Testis (tissue), 2 donors: ENCODE measurements at regions not wholly inside any gene's neighbourhood (a gene's known extent, or its start where the extent isn't known, plus 50 kb on each side); places are given as distances from the start of the nearest gene placed in this dataset.
A peak's percentile ranks its signal among the peaks of the same experiment; 100 is the strongest.
"Not testable (repeated sequence)": the region's sequence is repeated elsewhere in the genome, so short reads cannot be mapped to it uniquely, and the experiment has no call there.

Experiments used
- DNase-seq: peaks from one replicate; pipeline ENCODE4 v3.0.0-alpha.2; 2019
- H3K27ac ChIP-seq, 2 donors: fragments of 200-600 bp; sonication (generic); one replicate each; pipeline ENCODE4 v1.5.1; 2019
- H3K27me3 ChIP-seq: fragments of 200-600 bp; sonication (generic); one replicate; pipeline ENCODE4 v1.5.1; 2019
- H3K36me3 ChIP-seq: fragments of 200-600 bp; sonication (generic); one replicate; pipeline ENCODE4 v1.5.1; 2017; ENCODE audit warnings: low read depth; ENCODE audit errors: missing control alignments
- H3K4me1 ChIP-seq: fragments of 200-600 bp; sonication (generic); one replicate; pipeline ENCODE4 v1.5.1; 2019
- H3K4me3 ChIP-seq, 2 donors: fragments of 200-600 bp; sonication (generic); one replicate each; pipeline ENCODE4 v1.5.1; 2017 to 2019
- H3K9me3 ChIP-seq: fragments of 200-600 bp; sonication (generic); one replicate; pipeline ENCODE4 v1.5.1; 2017
- POLR2A ChIP-seq: fragments of 450-650 bp; IDR thresholded peaks from one replicate; pipeline ENCODE4 v1.6.1; 2017; ENCODE audit warnings: antibody characterized with exemption, mild to moderate bottlenecking, moderate library complexity
- WGBS, 2 donors: methylation state at CpG; one replicate each; pipeline ENCODE4 v1.1.5; 2018; 5-methylcytosine and 5-hydroxymethylcytosine counted together
- intact Hi-C: fragments of 100-400 bp; cut with DNase I; formaldehyde crosslinking; loops from one replicate; pipeline ENCODE4 v1.15.1; 2023; ENCODE audit warnings: low total_unique reads
- TF ChIP-seq, protein P1 (sequence below), 3 experiments: fragments of 450-650 bp in 2 of 3; fragments of 200-600 bp in 1 of 3; sonication (generic) in 1 of 3; IDR thresholded peaks; one replicate each; pipeline ENCODE4 v1.5.1; 2016 to 2019; ENCODE audit warnings: antibody characterized with exemption in 3 of 3, mild to moderate bottlenecking in 2 of 3, moderate library complexity in 1 of 3

- no peaks in the 10 kb centered on the region for H3K27me3 ChIP-seq
- intact Hi-C loops, result no loop called here
- 63 to 84% methylated on average over 3 of the region's 3 CpGs for WGBS, 2 donors
- H3K27ac ChIP-seq, result no peak overlapping the region
- no peak for TF ChIP-seq POLR2A
- TF ChIP-seq, protein P1, sequence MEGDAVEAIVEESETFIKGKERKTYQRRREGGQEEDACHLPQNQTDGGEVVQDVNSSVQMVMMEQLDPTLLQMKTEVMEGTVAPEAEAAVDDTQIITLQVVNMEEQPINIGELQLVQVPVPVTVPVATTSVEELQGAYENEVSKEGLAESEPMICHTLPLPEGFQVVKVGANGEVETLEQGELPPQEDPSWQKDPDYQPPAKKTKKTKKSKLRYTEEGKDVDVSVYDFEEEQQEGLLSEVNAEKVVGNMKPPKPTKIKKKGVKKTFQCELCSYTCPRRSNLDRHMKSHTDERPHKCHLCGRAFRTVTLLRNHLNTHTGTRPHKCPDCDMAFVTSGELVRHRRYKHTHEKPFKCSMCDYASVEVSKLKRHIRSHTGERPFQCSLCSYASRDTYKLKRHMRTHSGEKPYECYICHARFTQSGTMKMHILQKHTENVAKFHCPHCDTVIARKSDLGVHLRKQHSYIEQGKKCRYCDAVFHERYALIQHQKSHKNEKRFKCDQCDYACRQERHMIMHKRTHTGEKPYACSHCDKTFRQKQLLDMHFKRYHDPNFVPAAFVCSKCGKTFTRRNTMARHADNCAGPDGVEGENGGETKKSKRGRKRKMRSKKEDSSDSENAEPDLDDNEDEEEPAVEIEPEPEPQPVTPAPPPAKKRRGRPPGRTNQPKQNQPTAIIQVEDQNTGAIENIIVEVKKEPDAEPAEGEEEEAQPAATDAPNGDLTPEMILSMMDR (IDR thresholded peaks at IDR 0.05), result no peak
- H3K9me3 ChIP-seq, result no peaks in the 10 kb centered on the region
- no peak overlapping the region for H3K4me3 ChIP-seq
- no peaks in the 10 kb centered on the region for H3K4me1 ChIP-seq
- no peak for DNase-seq
- H3K36me3 ChIP-seq, result no peaks in the 10 kb centered on the region
Measured at GRCh38 chr4:123528501-123529277, 132.1 kb downstream of the SPRY1 start.

DNA sequence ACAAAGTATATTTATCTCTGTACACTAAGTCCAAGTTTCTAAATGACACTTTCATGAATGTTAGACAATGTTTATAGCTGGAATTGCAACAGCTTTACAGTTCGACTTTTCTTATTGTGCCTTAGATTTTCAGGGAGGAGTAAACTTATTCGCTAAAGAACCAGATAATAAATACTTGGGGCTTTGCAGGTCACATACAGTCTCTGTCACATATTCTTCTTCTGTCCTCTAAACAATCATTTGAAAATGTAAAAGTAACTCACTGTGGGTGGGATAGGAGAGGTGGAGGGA, 132.6 kb downstream of the SPRY1 start:
- intact Hi-C loops, result no loop called here
- Histone ChIP-seq H3K36me3 (no peaks in the 10 kb centered on the region), H3K27ac (no peak overlapping the region), H3K4me3 (no peak overlapping the region), H3K27me3 (no peaks in the 10 kb centered on the region), H3K4me1 (no peaks in the 10 kb centered on the region), H3K9me3 (no peaks in the 10 kb centered on the region)
- WGBS, 2 donors, result 63 to 78% methylated on average over 2 of the region's 2 CpGs
- no peak for DNase-seq
- no peak for TF ChIP-seq POLR2A
- TF ChIP-seq, protein P1 (IDR thresholded peaks at IDR 0.05), result no peak

DNA sequence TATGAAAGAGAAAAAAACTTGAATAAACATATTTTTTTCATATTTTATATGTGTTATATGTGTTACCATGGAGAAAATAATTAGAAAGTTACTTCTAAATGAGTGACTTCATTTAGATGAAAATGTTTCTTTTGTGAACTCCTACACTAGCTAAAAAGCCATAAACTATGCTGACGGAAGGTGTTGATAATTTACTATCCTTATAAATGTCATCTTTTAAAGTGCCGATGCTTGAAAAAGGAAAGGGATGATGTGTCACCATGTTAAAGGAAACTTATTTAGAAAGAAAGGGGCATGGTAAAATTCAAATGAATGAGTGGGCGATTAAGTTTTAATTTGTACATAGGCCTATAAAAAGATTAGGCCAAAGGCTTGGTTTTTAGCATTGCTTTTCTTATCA, 133.8 kb downstream of the SPRY1 start:
- intact Hi-C loops, result no loop called here
- no peaks in the 10 kb centered on the region for H3K36me3 ChIP-seq
- no peaks in the 10 kb centered on the region for H3K9me3 ChIP-seq
- no peaks in the 10 kb centered on the region for H3K4me1 ChIP-seq
- no peak overlapping the region for H3K27ac ChIP-seq
- no peak for DNase-seq
- TF ChIP-seq, protein P1 (IDR thresholded peaks at IDR 0.05), result no peak
- TF ChIP-seq POLR2A, result no peak
- no peak overlapping the region for H3K4me3 ChIP-seq
- 87 to 90% methylated on average over 3 of the region's 3 CpGs for WGBS, 2 donors
- no peaks in the 10 kb centered on the region for H3K27me3 ChIP-seq

DNA sequence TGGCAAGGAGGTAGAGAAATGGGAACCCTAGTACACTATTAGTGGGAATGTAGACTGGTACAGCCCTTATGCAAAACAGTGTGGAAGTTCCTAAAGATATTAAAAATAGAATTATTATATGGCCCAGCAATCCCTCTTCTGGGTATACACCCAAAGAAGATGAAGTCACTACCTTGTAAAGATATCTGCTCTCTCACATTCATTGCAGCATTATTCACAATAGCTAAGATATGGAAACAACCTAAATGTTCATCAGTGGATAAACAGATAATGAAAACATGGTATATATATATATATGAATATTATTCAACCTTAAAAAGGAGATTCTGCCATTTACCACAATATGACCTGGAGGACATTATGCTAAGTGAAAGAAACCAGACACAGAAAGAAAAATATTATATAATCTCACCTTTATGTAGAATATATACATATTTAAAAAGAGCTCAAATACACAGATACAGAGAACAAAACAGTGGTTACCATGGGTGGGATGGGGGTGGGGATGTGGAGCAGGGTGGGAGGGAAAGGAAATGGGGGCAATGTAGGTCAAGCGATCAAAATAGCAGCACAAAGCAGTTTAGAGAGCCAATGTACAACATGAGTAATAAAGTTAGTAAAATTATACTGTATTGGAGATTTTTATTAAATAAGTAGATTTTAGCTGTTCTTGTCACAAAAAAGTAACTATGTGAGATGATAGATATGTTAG, 138.6 kb downstream of the SPRY1 start:
- no peaks in the 10 kb centered on the region for H3K4me1 ChIP-seq
- TF ChIP-seq, protein P1 (IDR thresholded peaks at IDR 0.05), result no peak
- TF ChIP-seq POLR2A, result no peak
- H3K27ac ChIP-seq, result no peak overlapping the region
- H3K27me3 ChIP-seq, result no peaks in the 10 kb centered on the region
- H3K9me3 ChIP-seq, result no peaks in the 10 kb centered on the region
- WGBS, 2 donors, result 79 to 86% methylated on average over 1 of the region's 1 CpG
- intact Hi-C loops, result no loop called here
- DNase-seq, result no peak
- no peaks in the 10 kb centered on the region for H3K36me3 ChIP-seq
- no peak overlapping the region for H3K4me3 ChIP-seq

DNA sequence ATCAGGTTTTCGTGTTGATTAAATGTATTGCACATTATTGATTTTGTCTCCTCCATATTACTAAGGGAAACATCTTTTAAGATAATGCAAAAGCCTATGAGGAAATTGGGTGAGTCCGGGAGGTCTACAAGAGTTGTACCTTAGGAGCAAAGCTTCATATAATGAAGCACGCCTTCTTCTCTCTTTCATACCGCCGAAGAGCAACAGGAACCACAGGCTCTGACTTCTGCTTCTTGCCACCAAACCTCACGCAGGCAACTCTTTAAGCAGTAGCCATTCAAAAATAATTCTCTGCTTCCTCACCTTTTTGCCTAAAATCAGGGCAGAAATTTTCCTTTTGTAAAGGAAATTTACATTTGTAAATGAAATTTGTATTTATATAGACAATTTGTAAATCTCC, 139.6 kb downstream of the SPRY1 start:
- no peak for TF ChIP-seq POLR2A
- Histone ChIP-seq H3K36me3 (no peaks in the 10 kb centered on the region), H3K4me3 (no peak overlapping the region), H3K9me3 (no peaks in the 10 kb centered on the region), H3K27me3 (no peaks in the 10 kb centered on the region), H3K27ac (no peak overlapping the region), H3K4me1 (no peaks in the 10 kb centered on the region)
- intact Hi-C loops, result no loop called here
- no peak for DNase-seq
- 78 to 87% methylated on average over 6 of the region's 6 CpGs for WGBS, 2 donors

GRCh38 chr4:123537906-123538402, 141.4 kb downstream of the SPRY1 start:
- DNase-seq, H3K36me3 ChIP-seq, H3K27me3 ChIP-seq, H3K4me1 ChIP-seq, H3K27ac ChIP-seq, intact Hi-C loops, H3K9me3 ChIP-seq: not testable (repeated sequence)
- WGBS, 2 donors, result 89% methylated on average over 19 of the region's 39 CpGs; no CpG with 5 or more reads in 1 of the 2 donors
- peak overlapping the region in 1 of 2 donors; percentile 43 for H3K4me3 ChIP-seq
